ENCODE measurements at regions not wholly inside any gene's neighbourhood (a gene's known extent, or its start where the extent isn't known, plus 50 kb on each side); places are given as distances from the start of the nearest gene placed in this dataset.

- peaks cover 32% of the 10 kb centered on the region for H3K4me1 Mint-ChIP-seq
Measured at GRCh38 chr1:23639460-23640095, 52.0 kb upstream of the RPL11 start.

GRCh38 chr1:23638786-23639241 lies 52.8 kb upstream of the RPL11 start:
- ATAC-seq, result no peak
- Mint-ChIP-seq H3K4me3 (no peak overlapping the region), H3K4me1 (peaks cover 38% of the 10 kb centered on the region), H3K9me3 (no peaks in the 10 kb centered on the region), H3K27me3 (no peaks in the 10 kb centered on the region), H3K27ac (peak overlapping the region; percentile 77), H3K36me3 (no peaks in the 10 kb centered on the region)

More at GRCh38 chr1:23639460-23640095, 52.0 kb upstream of the RPL11 start:
- Mint-ChIP-seq H3K9me3 (no peaks in the 10 kb centered on the region), H3K36me3 (no peaks in the 10 kb centered on the region), H3K27me3 (no peaks in the 10 kb centered on the region), H3K27ac (no peak overlapping the region), H3K4me3 (no peak overlapping the region)
- ATAC-seq, result no peak

GRCh38 chr1:23638188-23638619 lies 53.4 kb upstream of the RPL11 start:
- peak overlapping the region; percentile 77 for H3K27ac Mint-ChIP-seq
- no peak overlapping the region for H3K4me3 Mint-ChIP-seq
- peaks cover 38% of the 10 kb centered on the region for H3K4me1 Mint-ChIP-seq
- no peak for ATAC-seq
- no peaks in the 10 kb centered on the region for H3K27me3 Mint-ChIP-seq
- H3K9me3 Mint-ChIP-seq, result no peaks in the 10 kb centered on the region
- no peaks in the 10 kb centered on the region for H3K36me3 Mint-ChIP-seq

- H3K27ac Mint-ChIP-seq, result peak overlapping the region; percentile 94
Measured at GRCh38 chr1:23636009-23636408, 55.6 kb upstream of the RPL11 start.

GRCh38 chr1:23634840-23635651 lies 56.6 kb upstream of the RPL11 start:
- Mint-ChIP-seq H3K4me1 (peaks cover 38% of the 10 kb centered on the region), H3K36me3 (no peaks in the 10 kb centered on the region), H3K27me3 (no peaks in the 10 kb centered on the region), H3K9me3 (no peaks in the 10 kb centered on the region), H3K4me3 (peak overlapping the region; percentile 66), H3K27ac (peak overlapping the region; percentile 94)
- peak; percentile 82 for ATAC-seq

More at GRCh38 chr1:23636009-23636408, 55.6 kb upstream of the RPL11 start:
- no peak overlapping the region for H3K4me3 Mint-ChIP-seq
- H3K36me3 Mint-ChIP-seq, result no peaks in the 10 kb centered on the region
- H3K27me3 Mint-ChIP-seq, result no peaks in the 10 kb centered on the region
- no peak for ATAC-seq
- peaks cover 38% of the 10 kb centered on the region for H3K4me1 Mint-ChIP-seq
- H3K9me3 Mint-ChIP-seq, result no peaks in the 10 kb centered on the region

GRCh38 chr1:23634518-23634839 lies 57.1 kb upstream of the RPL11 start:
- peak overlapping the region; percentile 66 for H3K4me3 Mint-ChIP-seq
- no peaks in the 10 kb centered on the region for H3K27me3 Mint-ChIP-seq
- H3K9me3 Mint-ChIP-seq, result no peaks in the 10 kb centered on the region
- peak overlapping the region; percentile 94 for H3K27ac Mint-ChIP-seq
- peaks cover 43% of the 10 kb centered on the region for H3K4me1 Mint-ChIP-seq
- ATAC-seq, result no peak
- no peaks in the 10 kb centered on the region for H3K36me3 Mint-ChIP-seq

- Mint-ChIP-seq H3K27ac (peak overlapping the region; percentile 35), H3K4me1 (peaks cover 52% of the 10 kb centered on the region), H3K27me3 (no peaks in the 10 kb centered on the region), H3K9me3 (no peaks in the 10 kb centered on the region), H3K36me3 (no peaks in the 10 kb centered on the region), H3K4me3 (no peak overlapping the region)
- ATAC-seq, result no peak
Measured at GRCh38 chr1:23632479-23633160, 59.0 kb upstream of the RPL11 start.

GRCh38 chr1:23629708-23630290 lies 61.8 kb upstream of the RPL11 start:
- peaks cover 7% of the 10 kb centered on the region for H3K36me3 Mint-ChIP-seq
- H3K27me3 Mint-ChIP-seq, result no peaks in the 10 kb centered on the region
- H3K9me3 Mint-ChIP-seq, result peaks cover 8% of the 10 kb centered on the region
- H3K4me3 Mint-ChIP-seq, result no peak overlapping the region
- peaks cover 54% of the 10 kb centered on the region for H3K4me1 Mint-ChIP-seq
- ATAC-seq, result no peak
- H3K27ac Mint-ChIP-seq, result peak overlapping the region; percentile 83

GRCh38 chr1:23628951-23629387 lies 62.6 kb upstream of the RPL11 start:
- Mint-ChIP-seq H3K9me3 (peaks cover 13% of the 10 kb centered on the region), H3K36me3 (peaks cover 14% of the 10 kb centered on the region), H3K27me3 (no peaks in the 10 kb centered on the region), H3K4me1 (peaks cover 54% of the 10 kb centered on the region), H3K27ac (peak overlapping the region; percentile 83), H3K4me3 (peak overlapping the region; percentile 33)
- peak; percentile 72 for ATAC-seq

- peaks cover 13% of the 10 kb centered on the region for H3K9me3 Mint-ChIP-seq
- H3K27me3 Mint-ChIP-seq, result no peaks in the 10 kb centered on the region
- peak; percentile 57 for ATAC-seq
- H3K4me3 Mint-ChIP-seq, result peak overlapping the region; percentile 48
- H3K4me1 Mint-ChIP-seq, result peaks cover 63% of the 10 kb centered on the region
- H3K36me3 Mint-ChIP-seq, result peaks cover 14% of the 10 kb centered on the region
- peak overlapping the region; percentile 89 for H3K27ac Mint-ChIP-seq
Measured at GRCh38 chr1:23627069-23627735, 64.4 kb upstream of the RPL11 start.

GRCh38 chr1:23625929-23626535 lies 65.6 kb upstream of the RPL11 start:
- H3K9me3 Mint-ChIP-seq, result peaks cover 13% of the 10 kb centered on the region
- peak overlapping the region; percentile 16 for H3K4me3 Mint-ChIP-seq

GRCh38 chr1:23625459-23625858 lies 66.1 kb upstream of the RPL11 start:
- ATAC-seq, result peak; percentile 53
- no peaks in the 10 kb centered on the region for H3K27me3 Mint-ChIP-seq
- peak overlapping the region; percentile 89 for H3K27ac Mint-ChIP-seq
- peaks cover 13% of the 10 kb centered on the region for H3K9me3 Mint-ChIP-seq
- peaks cover 14% of the 10 kb centered on the region for H3K36me3 Mint-ChIP-seq
- peaks cover 76% of the 10 kb centered on the region for H3K4me1 Mint-ChIP-seq
- H3K4me3 Mint-ChIP-seq, result peak overlapping the region; percentile 16

More at GRCh38 chr1:23625929-23626535, 65.6 kb upstream of the RPL11 start:
- Mint-ChIP-seq H3K36me3 (peaks cover 14% of the 10 kb centered on the region), H3K27ac (peak overlapping the region; percentile 89), H3K27me3 (no peaks in the 10 kb centered on the region), H3K4me1 (peaks cover 70% of the 10 kb centered on the region)
- ATAC-seq, result no peak

- H3K4me1 Mint-ChIP-seq, result peaks cover 80% of the 10 kb centered on the region
- ATAC-seq, result peak; percentile 59
- peaks cover 13% of the 10 kb centered on the region for H3K9me3 Mint-ChIP-seq
- H3K27ac Mint-ChIP-seq, result peak overlapping the region; percentile 89
- no peaks in the 10 kb centered on the region for H3K27me3 Mint-ChIP-seq
- H3K4me3 Mint-ChIP-seq, result peak overlapping the region; percentile 2
- H3K36me3 Mint-ChIP-seq, result peaks cover 14% of the 10 kb centered on the region
Measured at GRCh38 chr1:23624440-23624839, 65.1 kb upstream of the ID3 start.

GRCh38 chr1:23622284-23622683 lies 63.0 kb upstream of the ID3 start:
- peaks cover 80% of the 10 kb centered on the region for H3K4me1 Mint-ChIP-seq
- H3K27me3 Mint-ChIP-seq, result no peaks in the 10 kb centered on the region
- peaks cover 14% of the 10 kb centered on the region for H3K36me3 Mint-ChIP-seq
- peak overlapping the region; percentile 89 for H3K27ac Mint-ChIP-seq
- H3K4me3 Mint-ChIP-seq, result no peak overlapping the region
- ATAC-seq, result no peak
- H3K9me3 Mint-ChIP-seq, result peaks cover 13% of the 10 kb centered on the region
